ENCODE measurements at regions not wholly inside any gene's neighbourhood (a gene's known extent, or its start where the extent isn't known, plus 50 kb on each side); places are given as distances from the start of the nearest gene placed in this dataset.

- CTCF ChIA-PET = no interaction called here
- Mint-ChIP-seq H3K9me3 (no peaks in the 10 kb centered on the region), H3K36me3 (no peaks in the 10 kb centered on the region), H3K4me1 (peaks cover 7% of the 10 kb centered on the region), H3K27me3 (ENCODE audit: low read depth) (no peaks in the 10 kb centered on the region), H3K4me3 (no peak overlapping the region), H3K27ac (no peak overlapping the region)
- no peak for ATAC-seq
- no peak for TF ChIP-seq STAT6 (CRISPR knock-in tag; conservative IDR thresholded peaks at IDR 0.05; ENCODE audit: low read depth)
- no peak for TF ChIP-seq ATF6 (CRISPR knock-in tag; IDR thresholded peaks at IDR 0.05)
- TF ChIP-seq RELA (CRISPR knock-in tag; IDR thresholded peaks at IDR 0.05; ENCODE audit: borderline replicate concordance) = no peak
- no peak for TF ChIP-seq CREM (CRISPR knock-in tag; IDR thresholded peaks at IDR 0.05)
- no peak for TF ChIP-seq ZBTB21 (CRISPR knock-in tag; IDR thresholded peaks at IDR 0.05; ENCODE audit: borderline replicate concordance)
- no peak for DNase-seq (ENCODE audit: low spot score)
- POLR2A ChIA-PET = no interaction called here
Measured at GRCh38 chr11:128244871-128245270, 342.5 kb downstream of the ETS1 start.

GRCh38 chr11:128242451-128242850 lies 344.9 kb downstream of the ETS1 start:
- ChIA-PET POLR2A (no interaction called here), CTCF (no interaction called here)
- DNase-seq (ENCODE audit: low spot score) (no peak), ATAC-seq (no peak)
- peaks cover 7% of the 10 kb centered on the region; the same call in 1 of the 2 replicates for H3K9me3 Mint-ChIP-seq
- TF ChIP-seq JUN (CRISPR knock-in tag; IDR thresholded peaks at IDR 0.05) = no peak
- no peak for TF ChIP-seq ZMAT4 (CRISPR knock-in tag; IDR thresholded peaks at IDR 0.05)
- TF ChIP-seq TP53 (CRISPR knock-in tag; IDR thresholded peaks at IDR 0.05) = no peak
- no peak for TF ChIP-seq ZNF317 (CRISPR knock-in tag; IDR thresholded peaks at IDR 0.05; ENCODE audit: borderline replicate concordance, low read depth)
- TF ChIP-seq NR3C1 (CRISPR knock-in tag; conservative IDR thresholded peaks at IDR 0.05; ENCODE audit: low read depth) = no peak
- no peak for TF ChIP-seq ERG (CRISPR knock-in tag; IDR thresholded peaks at IDR 0.05)
- no peak for TF ChIP-seq GABPB1 (CRISPR knock-in tag; IDR thresholded peaks at IDR 0.05)
- peaks cover 4% of the 10 kb centered on the region; the same call in 1 of the 2 replicates for H3K27me3 Mint-ChIP-seq (ENCODE audit: low read depth)
- no peaks in the 10 kb centered on the region for H3K36me3 Mint-ChIP-seq
- peaks cover 7% of the 10 kb centered on the region for H3K4me1 Mint-ChIP-seq
- no peak overlapping the region for H3K27ac Mint-ChIP-seq
- no peak overlapping the region for H3K4me3 Mint-ChIP-seq

- DNase-seq (ENCODE audit: low spot score) = no peak
- H3K4me3 Mint-ChIP-seq = no peak overlapping the region
- ATAC-seq = no peak
- H3K27me3 Mint-ChIP-seq (ENCODE audit: low read depth) = peaks cover 4% of the 10 kb centered on the region; the same call in 1 of the 2 replicates
- ChIA-PET POLR2A (no interaction called here), CTCF (no interaction called here)
- no peak overlapping the region for H3K27ac Mint-ChIP-seq
- H3K4me1 Mint-ChIP-seq = 0 out of 2 replicates have a peak, but pooled peaks cover 5% of the 10 kb centered on the region
- no peaks in the 10 kb centered on the region for H3K36me3 Mint-ChIP-seq
- H3K9me3 Mint-ChIP-seq = peaks cover 7% of the 10 kb centered on the region; the same call in 1 of the 2 replicates
- TF ChIP-seq SMAD4 (CRISPR knock-in tag; IDR thresholded peaks at IDR 0.05) (no peak), ETV6 (CRISPR knock-in tag; IDR thresholded peaks at IDR 0.05) (no peak), ZNF232 (CRISPR knock-in tag; IDR thresholded peaks at IDR 0.05) (no peak), RELA (CRISPR knock-in tag; IDR thresholded peaks at IDR 0.05; ENCODE audit: borderline replicate concordance) (no peak), ZNF219 (CRISPR knock-in tag; IDR thresholded peaks at IDR 0.05; ENCODE audit: borderline replicate concordance) (no peak), HMGXB4 (CRISPR knock-in tag; IDR thresholded peaks at IDR 0.05) (no peak), HMGA2 (CRISPR knock-in tag; IDR thresholded peaks at IDR 0.05) (no peak), ZSCAN18 (CRISPR knock-in tag; IDR thresholded peaks at IDR 0.05) (no peak), FOXK1 (CRISPR knock-in tag; IDR thresholded peaks at IDR 0.05) (no peak), E2F1 (CRISPR knock-in tag; IDR thresholded peaks at IDR 0.05) (no peak), NR1H2 (CRISPR knock-in tag; IDR thresholded peaks at IDR 0.05) (no peak), CBFB (CRISPR knock-in tag; IDR thresholded peaks at IDR 0.05; ENCODE audit: low read depth) (no peak)
Measured at GRCh38 chr11:128240546-128240945, 346.8 kb downstream of the ETS1 start.

Data from WTC11 (cell line).